Bronchial epithelial cell (primary cell): ENCODE measurements at regions not wholly inside any gene's neighbourhood (a gene's known extent, or its start where the extent isn't known, plus 50 kb on each side); places are given as distances from the start of the nearest gene placed in this dataset.

Experiments used
- DNase-seq: peaks from one replicate; pipeline ENCODE4 v3.0.0-alpha.2; 2010; ENCODE audit warnings: low read depth
- FAIRE-seq: peaks from 2 replicates; lab custom pipeline; 2011; peaks lifted over from hg19 to GRCh38; lab: Jason Lieb, UNC
- H3K27me3 ChIP-seq: 2 replicates; pipeline ENCODE4 v1.5.1; 2011; ENCODE audit warnings: low read length; ENCODE audit not compliant: control insufficient read depth, insufficient read depth
- H3K36me3 ChIP-seq: 2 replicates; pipeline ENCODE4 v1.5.1; 2011; ENCODE audit warnings: low read length; ENCODE audit not compliant: control insufficient read depth, insufficient read depth
- H3K4me3 ChIP-seq: 2 replicates; pipeline ENCODE4 v1.5.1; 2011; ENCODE audit warnings: mild to moderate bottlenecking, low read depth, low read length, control low read depth
- TF ChIP-seq, protein P1 (sequence below): IDR thresholded peaks from 2 replicates; pipeline ENCODE4 v1.5.1; 2011; ENCODE audit warnings: mild to moderate bottlenecking, moderate library complexity, low read length, control low read depth, inconsistent platforms; ENCODE audit not compliant: insufficient read depth, severe bottlenecking

DNA sequence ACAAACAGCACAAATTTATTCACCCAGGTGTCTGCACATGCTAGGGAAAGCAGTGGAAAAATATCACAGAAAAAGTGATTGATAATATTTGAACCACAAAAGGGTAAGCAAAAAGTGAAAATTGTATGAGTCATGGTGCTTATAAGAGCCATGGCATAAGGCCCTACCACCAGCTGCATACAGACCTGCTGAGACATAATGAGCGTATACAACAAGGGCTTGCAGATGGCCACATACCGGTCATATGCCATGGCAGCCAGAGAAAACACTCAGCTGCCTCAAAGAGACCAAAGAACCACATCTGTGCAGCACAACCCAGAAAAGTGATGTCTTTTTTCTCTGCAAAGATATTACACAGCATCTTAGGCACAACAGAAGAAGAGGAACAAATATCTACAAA lies 71.4 kb upstream of the OR9G4 start:
- TF ChIP-seq, protein P1, sequence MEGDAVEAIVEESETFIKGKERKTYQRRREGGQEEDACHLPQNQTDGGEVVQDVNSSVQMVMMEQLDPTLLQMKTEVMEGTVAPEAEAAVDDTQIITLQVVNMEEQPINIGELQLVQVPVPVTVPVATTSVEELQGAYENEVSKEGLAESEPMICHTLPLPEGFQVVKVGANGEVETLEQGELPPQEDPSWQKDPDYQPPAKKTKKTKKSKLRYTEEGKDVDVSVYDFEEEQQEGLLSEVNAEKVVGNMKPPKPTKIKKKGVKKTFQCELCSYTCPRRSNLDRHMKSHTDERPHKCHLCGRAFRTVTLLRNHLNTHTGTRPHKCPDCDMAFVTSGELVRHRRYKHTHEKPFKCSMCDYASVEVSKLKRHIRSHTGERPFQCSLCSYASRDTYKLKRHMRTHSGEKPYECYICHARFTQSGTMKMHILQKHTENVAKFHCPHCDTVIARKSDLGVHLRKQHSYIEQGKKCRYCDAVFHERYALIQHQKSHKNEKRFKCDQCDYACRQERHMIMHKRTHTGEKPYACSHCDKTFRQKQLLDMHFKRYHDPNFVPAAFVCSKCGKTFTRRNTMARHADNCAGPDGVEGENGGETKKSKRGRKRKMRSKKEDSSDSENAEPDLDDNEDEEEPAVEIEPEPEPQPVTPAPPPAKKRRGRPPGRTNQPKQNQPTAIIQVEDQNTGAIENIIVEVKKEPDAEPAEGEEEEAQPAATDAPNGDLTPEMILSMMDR: no peak
- Histone ChIP-seq H3K4me3 (no peak overlapping the region), H3K36me3 (no peaks in the 10 kb centered on the region), H3K27me3 (no peaks in the 10 kb centered on the region)
- DNase-seq: peak; percentile 7
- no peak for FAIRE-seq

DNA sequence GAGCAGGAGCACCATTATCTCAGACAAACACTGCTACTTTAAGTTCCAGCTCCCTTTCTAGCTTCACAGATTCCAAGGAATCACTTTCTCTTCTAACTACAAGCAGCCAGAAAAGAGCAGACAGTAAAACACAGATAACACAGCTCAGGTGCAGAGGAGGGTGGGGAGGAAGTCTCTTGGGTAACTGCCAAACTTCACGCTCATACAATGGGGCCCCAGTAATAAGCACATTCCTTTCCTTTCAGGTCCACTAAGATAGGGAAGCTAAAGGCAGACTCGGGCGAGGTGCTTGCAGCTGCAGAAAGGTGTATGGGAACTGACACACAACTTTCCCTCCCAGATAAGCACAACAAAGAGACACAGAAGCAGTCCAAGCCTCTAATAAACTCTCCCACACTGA lies 69.2 kb upstream of the OR9G4 start:
- peak; percentile 22 for DNase-seq
- FAIRE-seq: no peak
- Histone ChIP-seq H3K36me3 (no peaks in the 10 kb centered on the region), H3K27me3 (no peaks in the 10 kb centered on the region), H3K4me3 (no peak overlapping the region)
- TF ChIP-seq, protein P1: no peak

DNA sequence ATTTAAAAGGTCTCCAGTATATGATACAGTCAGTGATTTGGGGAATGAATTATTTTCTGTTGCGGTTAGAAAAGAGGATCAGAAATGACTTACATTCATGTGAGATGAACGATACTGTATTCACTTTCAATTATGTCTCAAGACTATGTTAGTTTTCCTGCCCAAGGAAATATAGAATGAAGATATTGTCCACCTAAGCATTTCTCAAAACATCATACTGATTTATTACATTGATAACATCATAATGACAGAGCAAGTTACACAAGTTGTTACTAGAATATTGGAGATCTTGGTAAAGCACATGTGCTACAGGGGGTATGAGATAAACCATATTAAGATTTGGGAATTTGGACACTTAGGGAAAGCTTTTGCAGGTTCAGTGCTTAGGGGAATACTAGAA lies 67.8 kb upstream of the OR9G4 start:
- H3K36me3 ChIP-seq: no peaks in the 10 kb centered on the region
- FAIRE-seq (no peak), DNase-seq (no peak)
- H3K4me3 ChIP-seq: no peak overlapping the region
- TF ChIP-seq, protein P1: no peak
- H3K27me3 ChIP-seq: no peaks in the 10 kb centered on the region

DNA sequence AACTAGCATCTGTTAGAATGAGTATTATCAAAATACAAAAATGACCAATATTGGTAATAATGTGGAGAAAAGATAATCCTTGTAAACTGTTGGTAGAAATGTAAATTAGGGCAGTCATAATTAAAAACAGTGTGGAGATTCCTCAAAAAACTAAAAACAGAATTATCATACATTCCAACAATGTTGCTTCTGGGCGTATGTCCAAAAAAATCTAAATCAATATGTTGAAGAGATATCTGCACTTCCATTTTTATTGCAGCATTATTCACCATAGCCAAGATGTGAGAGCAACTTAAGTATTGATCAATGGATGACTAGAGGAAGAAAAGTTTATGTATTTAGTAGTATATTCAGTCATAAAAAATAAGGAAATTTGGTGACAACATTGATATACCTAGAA lies 59.8 kb upstream of the OR9G4 start:
- TF ChIP-seq, protein P1: no peak
- Histone ChIP-seq H3K4me3 (no peak overlapping the region), H3K27me3 (no peaks in the 10 kb centered on the region), H3K36me3 (no peaks in the 10 kb centered on the region)
- FAIRE-seq (no peak), DNase-seq (no peak)

DNA sequence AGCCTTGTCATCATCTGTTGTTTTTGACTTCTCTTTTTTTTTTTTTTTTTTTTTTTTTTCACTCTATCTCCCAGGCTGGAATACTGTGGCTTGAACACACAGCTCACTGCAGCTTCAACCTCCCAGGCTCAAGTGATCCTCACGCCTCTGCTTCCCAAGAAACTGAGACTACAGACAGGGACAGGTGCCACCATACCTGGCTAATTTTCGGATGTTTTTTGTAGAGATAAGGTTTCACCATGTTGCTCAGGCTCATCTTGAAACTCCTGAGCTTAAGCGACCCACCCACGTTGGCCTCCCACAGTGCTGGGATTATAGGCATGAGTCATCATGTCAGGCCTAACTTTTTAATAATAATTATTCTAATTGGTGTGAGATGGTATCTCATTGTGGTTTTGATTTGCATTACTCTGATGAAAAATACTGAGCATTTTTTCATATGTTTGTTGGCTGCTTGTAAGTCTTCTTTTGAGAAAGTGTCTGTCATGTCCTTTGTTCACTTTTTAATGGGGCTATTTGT lies 51.3 kb upstream of the OR9G4 start:
- no peak for FAIRE-seq
- no peak overlapping the region for H3K4me3 ChIP-seq
- DNase-seq: no peak
- H3K27me3 ChIP-seq: no peaks in the 10 kb centered on the region
- TF ChIP-seq, protein P1: no peak
- H3K36me3 ChIP-seq: no peaks in the 10 kb centered on the region
